ENCODE measurements at regions not wholly inside any gene's neighbourhood (a gene's known extent, or its start where the extent isn't known, plus 50 kb on each side); places are given as distances from the start of the nearest gene placed in this dataset.

GRCh38 chr14:32020882-32021281 is 56.2 kb upstream of the ARHGAP5 start:
- no peak for DNase-seq (ENCODE audit: low read depth, low spot score)

DNA sequence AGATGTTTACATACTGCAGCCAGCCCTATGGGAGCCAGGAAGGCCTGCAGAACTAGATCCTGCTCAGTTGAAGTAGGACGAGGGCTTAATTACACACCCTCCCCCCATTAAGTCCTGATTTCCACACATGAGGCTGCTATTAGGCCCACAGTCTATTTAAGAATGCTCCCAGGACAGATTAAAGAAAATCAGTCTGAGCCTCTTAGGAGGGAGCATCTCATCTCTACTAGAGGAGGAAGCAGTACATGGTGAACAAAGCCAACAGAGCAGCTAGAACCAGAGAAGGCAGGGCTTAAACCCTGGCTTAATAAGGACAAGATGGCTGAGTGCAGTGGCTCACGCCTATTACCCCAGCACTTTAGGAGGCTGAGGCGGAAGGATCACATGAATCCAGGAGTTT is 55.8 kb upstream of the ARHGAP5 start:
- DNase-seq (ENCODE audit: low read depth, low spot score) = no peak

GRCh38 chr14:32022525-32022924 is 54.6 kb upstream of the ARHGAP5 start:
- DNase-seq (ENCODE audit: low read depth, low spot score) = no peak

- no peak for DNase-seq (ENCODE audit: low read depth, low spot score)
These were observed 54.1 kb upstream of the ARHGAP5 start for GRCh38 chr14:32022938-32023466.

DNA sequence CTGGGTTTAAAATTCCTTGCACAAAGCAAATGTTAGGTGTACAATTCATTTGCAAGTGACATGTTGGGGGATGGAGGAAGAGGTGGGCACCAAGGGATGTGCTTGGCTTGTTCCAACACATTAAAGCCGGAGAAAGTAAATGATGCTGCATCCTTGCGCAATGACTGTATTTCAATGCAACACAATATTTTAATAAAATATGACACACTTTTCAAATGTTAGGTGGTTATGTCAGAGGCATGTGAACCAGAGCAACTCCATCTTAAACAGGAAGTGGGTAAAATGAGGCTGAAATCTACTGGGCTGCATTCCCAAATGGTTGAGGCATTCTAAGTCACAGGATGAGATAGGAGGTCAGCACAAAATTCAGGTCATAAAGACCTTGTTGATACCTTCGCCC is 53.6 kb upstream of the ARHGAP5 start:
- DNase-seq (ENCODE audit: low read depth, low spot score) = no peak

- DNase-seq (ENCODE audit: low read depth, low spot score) = no peak
These were observed 49.7 kb upstream of the ARHGAP5 start for GRCh38 chr14:32027255-32027939.

Data from activated naive CD8-positive, alpha-beta T cell treated with anti-CD3 and anti-CD28 coated beads, Interleukin-2, amount 50 U/mL, for 16 hours (primary cell).